ENCODE measurements at regions not wholly inside any gene's neighbourhood (a gene's known extent, or its start where the extent isn't known, plus 50 kb on each side); places are given as distances from the start of the nearest gene placed in this dataset.
A peak's percentile ranks its signal among the peaks of the same experiment; 100 is the strongest.

DNA sequence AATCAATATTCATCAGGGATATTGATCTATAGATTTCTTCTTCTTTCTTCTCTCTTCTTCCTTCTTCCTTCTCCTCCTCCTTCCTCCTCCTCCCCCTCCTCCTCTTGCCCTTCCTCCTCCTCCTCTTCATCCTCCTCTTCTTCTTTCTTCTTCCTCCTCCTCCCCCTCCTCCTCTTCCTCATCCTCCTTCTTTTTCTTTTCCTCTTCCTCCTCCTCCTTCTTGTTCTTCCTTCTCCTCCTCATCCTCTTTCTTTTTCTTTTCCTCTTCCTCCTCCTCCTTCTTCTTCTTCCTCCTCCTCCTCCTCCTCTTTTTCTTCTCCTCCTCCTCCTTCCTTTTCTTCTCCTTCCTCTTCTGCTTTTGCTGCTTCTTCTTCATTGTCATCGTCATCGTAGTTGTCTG, 52.4 kb upstream of the SERINC1 start:
- intact Hi-C loops (cut with DNase I): no loop called here
- 27 to 30% methylated on average over 2 of the region's 2 CpGs for WGBS, 2 donors
- DNase-seq: no peak

DNA sequence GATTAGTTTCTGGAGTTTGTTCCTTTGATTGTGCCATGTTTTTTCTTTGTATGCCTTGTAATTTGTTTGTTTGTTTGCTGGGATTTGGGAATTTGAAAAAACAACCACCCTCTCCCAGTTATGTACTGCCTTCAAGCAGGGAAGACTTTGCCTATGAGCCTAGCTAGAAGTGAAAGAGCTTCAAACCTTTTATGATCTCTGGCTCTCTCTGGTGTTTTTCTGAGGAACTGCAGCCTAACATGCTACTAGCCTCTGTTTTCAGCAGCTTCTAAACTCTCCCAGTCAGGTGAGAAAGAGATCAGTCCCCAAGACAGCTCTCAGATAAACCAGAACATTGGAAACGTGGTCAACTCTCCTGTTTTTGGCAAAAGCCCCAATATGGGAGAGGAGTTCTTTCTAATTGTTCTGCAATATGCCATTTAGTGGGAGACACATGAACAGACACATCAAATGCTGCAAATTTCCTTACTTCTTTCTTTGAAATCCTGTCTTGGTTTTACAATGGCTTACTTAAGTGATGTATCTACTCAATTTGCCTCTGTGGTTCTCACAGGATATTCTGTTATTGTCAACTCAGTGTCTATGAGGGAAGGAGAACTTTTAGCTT, 58.9 kb upstream of the SERINC1 start:
- Histone ChIP-seq H3K4me3 (ENCODE audit: low read length in 2 of 2) (no peak overlapping the region), H3K27ac (ENCODE audit: low read depth in 1 of 2, low read length in 2 of 2) (no peak overlapping the region), H3K36me3 (ENCODE audit: control insufficient read depth in 1 of 2, insufficient read depth in 2 of 2, low read length in 1 of 2) (no peaks in the 10 kb centered on the region), H3K9me3 (ENCODE audit: control insufficient read depth, low read length) (no peaks in the 10 kb centered on the region), H3K27me3 (ENCODE audit: control insufficient read depth in 1 of 2, insufficient read depth in 2 of 2, low read length in 1 of 2) (peaks cover 0 to 1% of the 10 kb centered on the region in 2 donors), H3K4me1 (ENCODE audit: control insufficient read depth in 1 of 2, insufficient read depth in 2 of 2, low read length in 2 of 2) (no peaks in the 10 kb centered on the region)
- DNase-seq (no peak), ATAC-seq (ENCODE audit: low FRiP score) (peak; percentile 89)
- WGBS, 2 donors: 0 to 1% methylated on average over 1 of the region's 1 CpG
- intact Hi-C loops (cut with DNase I): loop anchor here (2.0 to 10.0 kb wide), 4 partner anchors 38 to 148 kb away; partner anchors contain the start of gene SERINC1 (in 1 of the 2)

More for the DNA sequence above, 52.4 kb upstream of the SERINC1 start:
- H3K9me3 ChIP-seq (ENCODE audit: control insufficient read depth, low read length): no peaks in the 10 kb centered on the region
- ATAC-seq (ENCODE audit: low FRiP score): no peak
- H3K36me3 ChIP-seq (ENCODE audit: control insufficient read depth in 1 of 2, insufficient read depth in 2 of 2, low read length in 1 of 2): no peaks in the 10 kb centered on the region
- H3K27ac ChIP-seq (ENCODE audit: low read depth in 1 of 2, low read length in 2 of 2): no peak overlapping the region
- H3K27me3 ChIP-seq (ENCODE audit: control insufficient read depth in 1 of 2, insufficient read depth in 2 of 2, low read length in 1 of 2): no peaks in the 10 kb centered on the region
- no peak overlapping the region for H3K4me3 ChIP-seq (ENCODE audit: low read length in 2 of 2)
- H3K4me1 ChIP-seq (ENCODE audit: control insufficient read depth in 1 of 2, insufficient read depth in 2 of 2, low read length in 2 of 2): no peaks in the 10 kb centered on the region

GRCh38 chr6:122548281-122548680, 61.9 kb upstream of the PKIB start:
- H3K27ac ChIP-seq (ENCODE audit: low read depth in 1 of 2, low read length in 2 of 2): no peak overlapping the region
- WGBS, 2 donors: 62 to 70% methylated on average over 3 of the region's 3 CpGs
- DNase-seq (no peak), ATAC-seq (ENCODE audit: low FRiP score) (no peak)
- H3K36me3 ChIP-seq (ENCODE audit: control insufficient read depth in 1 of 2, insufficient read depth in 2 of 2, low read length in 1 of 2): no peaks in the 10 kb centered on the region
- H3K4me1 ChIP-seq (ENCODE audit: control insufficient read depth in 1 of 2, insufficient read depth in 2 of 2, low read length in 2 of 2): no peaks in the 10 kb centered on the region
- intact Hi-C loops (cut with DNase I): no loop called here
- H3K9me3 ChIP-seq (ENCODE audit: control insufficient read depth, low read length): no peaks in the 10 kb centered on the region
- H3K4me3 ChIP-seq (ENCODE audit: low read length in 2 of 2): no peak overlapping the region
- peaks cover 0 to 1% of the 10 kb centered on the region in 2 donors for H3K27me3 ChIP-seq (ENCODE audit: control insufficient read depth in 1 of 2, insufficient read depth in 2 of 2, low read length in 1 of 2)

DNA sequence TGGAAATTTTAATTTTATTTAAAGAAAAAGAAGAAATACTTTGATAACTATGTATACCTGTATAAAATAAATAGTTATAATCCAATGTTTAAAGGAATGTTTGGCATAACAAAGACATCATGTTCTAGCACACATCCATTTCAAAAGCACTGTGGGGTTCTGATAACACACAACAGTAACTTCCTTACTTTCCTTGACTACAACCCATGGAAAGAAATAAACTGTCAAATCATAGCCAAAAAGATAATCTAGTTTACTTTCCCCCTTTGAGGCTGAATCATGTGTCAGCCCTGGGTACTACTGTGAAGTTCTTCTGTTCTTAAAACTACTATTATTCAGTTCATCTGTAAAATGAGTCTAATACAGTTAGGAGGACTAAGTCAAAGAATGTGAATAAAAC, 61.4 kb upstream of the PKIB start:
- H3K27me3 ChIP-seq (ENCODE audit: control insufficient read depth in 1 of 2, insufficient read depth in 2 of 2, low read length in 1 of 2): peaks cover 0 to 1% of the 10 kb centered on the region in 2 donors
- H3K9me3 ChIP-seq (ENCODE audit: control insufficient read depth, low read length): no peaks in the 10 kb centered on the region
- H3K4me1 ChIP-seq (ENCODE audit: control insufficient read depth in 1 of 2, insufficient read depth in 2 of 2, low read length in 2 of 2): no peaks in the 10 kb centered on the region
- H3K4me3 ChIP-seq (ENCODE audit: low read length in 2 of 2): no peak overlapping the region
- no peak overlapping the region for H3K27ac ChIP-seq (ENCODE audit: low read depth in 1 of 2, low read length in 2 of 2)
- DNase-seq: no peak
- no peaks in the 10 kb centered on the region for H3K36me3 ChIP-seq (ENCODE audit: control insufficient read depth in 1 of 2, insufficient read depth in 2 of 2, low read length in 1 of 2)
- intact Hi-C loops (cut with DNase I): no loop called here
- no peak for ATAC-seq (ENCODE audit: low FRiP score)

DNA sequence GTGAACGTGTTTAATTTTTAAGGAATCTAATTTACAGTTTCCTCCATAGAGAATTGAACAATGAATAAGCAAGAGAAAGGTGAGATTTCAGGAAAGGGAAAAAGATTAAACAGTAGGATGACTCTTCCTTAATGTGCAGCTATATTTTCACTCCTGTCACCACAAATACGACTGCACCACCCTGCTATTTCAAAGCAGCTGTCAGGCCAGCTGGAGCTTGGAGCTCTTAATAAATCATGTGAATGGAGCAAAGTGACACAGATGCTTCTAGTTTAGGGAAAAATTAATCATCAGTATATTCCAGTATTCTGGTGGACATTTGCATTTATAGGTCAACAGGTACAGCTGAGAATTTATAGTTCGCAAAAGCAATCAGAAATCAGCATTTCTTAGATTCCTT, 56.5 kb upstream of the PKIB start:
- peaks cover 0 to 1% of the 10 kb centered on the region in 2 donors for H3K27me3 ChIP-seq (ENCODE audit: control insufficient read depth in 1 of 2, insufficient read depth in 2 of 2, low read length in 1 of 2)
- intact Hi-C loops (cut with DNase I): no loop called here
- no peaks in the 10 kb centered on the region for H3K36me3 ChIP-seq (ENCODE audit: control insufficient read depth in 1 of 2, insufficient read depth in 2 of 2, low read length in 1 of 2)
- H3K27ac ChIP-seq (ENCODE audit: low read depth in 1 of 2, low read length in 2 of 2): no peak overlapping the region
- 55 to 58% methylated on average over 3 of the region's 3 CpGs for WGBS, 2 donors
- ATAC-seq (ENCODE audit: low FRiP score) (no peak), DNase-seq (no peak)
- H3K9me3 ChIP-seq (ENCODE audit: control insufficient read depth, low read length): no peaks in the 10 kb centered on the region
- no peaks in the 10 kb centered on the region for H3K4me1 ChIP-seq (ENCODE audit: control insufficient read depth in 1 of 2, insufficient read depth in 2 of 2, low read length in 2 of 2)
- H3K4me3 ChIP-seq (ENCODE audit: low read length in 2 of 2): no peak overlapping the region

DNA sequence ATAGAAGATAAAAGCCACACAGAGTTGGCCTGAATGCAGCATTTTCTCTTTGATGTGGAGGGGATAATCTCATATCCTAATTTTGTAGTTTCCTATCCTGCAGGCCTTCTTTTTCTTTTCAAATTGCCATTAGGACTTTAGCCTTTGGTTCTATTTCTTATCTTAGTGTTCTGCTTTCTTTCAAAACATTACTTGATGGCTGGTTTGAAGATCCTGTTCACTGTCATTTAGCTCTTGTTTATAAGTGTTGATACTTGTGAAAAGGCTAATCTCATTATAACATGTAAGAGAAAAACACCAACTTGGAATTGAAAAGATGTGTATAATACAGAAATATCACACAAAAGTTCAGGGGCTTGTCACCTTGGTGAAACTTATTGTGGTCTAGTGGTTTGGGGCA, 54.6 kb upstream of the PKIB start:
- no peak overlapping the region for H3K27ac ChIP-seq (ENCODE audit: low read depth in 1 of 2, low read length in 2 of 2)
- intact Hi-C loops (cut with DNase I): no loop called here
- DNase-seq: no peak
- H3K4me1 ChIP-seq (ENCODE audit: control insufficient read depth in 1 of 2, insufficient read depth in 2 of 2, low read length in 2 of 2): no peaks in the 10 kb centered on the region
- peaks cover 0 to 1% of the 10 kb centered on the region in 2 donors for H3K27me3 ChIP-seq (ENCODE audit: control insufficient read depth in 1 of 2, insufficient read depth in 2 of 2, low read length in 1 of 2)
- H3K4me3 ChIP-seq (ENCODE audit: low read length in 2 of 2): no peak overlapping the region
- ATAC-seq (ENCODE audit: low FRiP score): no peak
- H3K9me3 ChIP-seq (ENCODE audit: control insufficient read depth, low read length): no peaks in the 10 kb centered on the region
- H3K36me3 ChIP-seq (ENCODE audit: control insufficient read depth in 1 of 2, insufficient read depth in 2 of 2, low read length in 1 of 2): no peaks in the 10 kb centered on the region

DNA sequence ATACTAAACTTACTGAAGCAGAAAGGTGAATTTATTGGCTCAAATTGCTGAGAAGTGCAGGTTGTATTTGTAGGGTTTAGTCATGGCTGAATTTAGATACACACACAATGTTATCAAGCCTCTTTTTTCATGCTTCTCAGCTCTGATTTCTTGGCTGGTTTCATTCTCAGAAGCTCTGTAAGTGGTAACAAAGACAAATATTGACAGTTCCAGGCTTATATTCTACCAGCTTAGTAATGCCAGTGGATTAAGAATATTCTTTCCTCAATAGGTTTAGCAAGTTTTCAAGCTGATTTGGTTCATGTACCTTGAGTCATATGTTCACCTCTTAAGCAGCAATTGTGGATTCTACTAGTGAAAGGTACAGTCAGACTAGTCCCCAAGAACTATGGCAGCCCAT, 52.1 kb upstream of the PKIB start:
- DNase-seq: no peak
- Histone ChIP-seq H3K9me3 (ENCODE audit: control insufficient read depth, low read length) (peaks cover under 1% of the 10 kb centered on the region), H3K4me1 (ENCODE audit: control insufficient read depth in 1 of 2, insufficient read depth in 2 of 2, low read length in 2 of 2) (no peaks in the 10 kb centered on the region), H3K4me3 (ENCODE audit: low read length in 2 of 2) (no peak overlapping the region), H3K36me3 (ENCODE audit: control insufficient read depth in 1 of 2, insufficient read depth in 2 of 2, low read length in 1 of 2) (no peaks in the 10 kb centered on the region), H3K27ac (ENCODE audit: low read depth in 1 of 2, low read length in 2 of 2) (no peak overlapping the region), H3K27me3 (ENCODE audit: control insufficient read depth in 1 of 2, insufficient read depth in 2 of 2, low read length in 1 of 2) (no peaks in the 10 kb centered on the region)
- ATAC-seq (ENCODE audit: low FRiP score): no peak
- intact Hi-C loops (cut with DNase I): no loop called here
